SH-SY5Y (cell line): ENCODE measurements at regions not wholly inside any gene's neighbourhood (a gene's known extent, or its start where the extent isn't known, plus 50 kb on each side); places are given as distances from the start of the nearest gene placed in this dataset.

Experiments
- GATA2 ChIP-seq: IDR thresholded peaks from 2 replicates; pipeline ENCODE4 v1.6.1; 2011; ENCODE audit warnings: mild to moderate bottlenecking, low read depth, low read length
- GATA3 ChIP-seq: IDR thresholded peaks from 2 replicates; pipeline ENCODE4 v1.6.1; 2011; ENCODE audit warnings: low read depth, mild to moderate bottlenecking, low read length, moderate library complexity

- no peak for TF ChIP-seq GATA2
- no peak for TF ChIP-seq GATA3
These were observed 136.1 kb downstream of the ASCL1 start for GRCh38 chr12:103093499-103094106.
